LNCaP clone FGC (cell line): ENCODE measurements at regions not wholly inside any gene's neighbourhood (a gene's known extent, or its start where the extent isn't known, plus 50 kb on each side); places are given as distances from the start of the nearest gene placed in this dataset.

Source experiments
- DNase-seq: peaks from one replicate; pipeline ENCODE4 v3.0.0-alpha.2; 2011; ENCODE audit warnings: low read depth
- H3K4me3 ChIP-seq: 2 replicates; pipeline ENCODE4 v1.5.1; 2011; ENCODE audit warnings: mild to moderate bottlenecking, low read depth, low read length, control low read depth
- CTCF ChIP-seq: IDR thresholded peaks from 2 replicates; pipeline ENCODE4 v1.5.1; 2012; ENCODE audit warnings: mild to moderate bottlenecking; ENCODE audit not compliant: control insufficient read depth, insufficient read depth; ENCODE audit errors: extremely low read depth

- no peak for DNase-seq
- no peak for TF ChIP-seq CTCF
- H3K4me3 ChIP-seq: no peak overlapping the region
These were observed 235.9 kb downstream of the FOXL1 start for GRCh38 chr16:86814256-86814655.

- no peak for TF ChIP-seq CTCF
- no peak for DNase-seq
- no peak overlapping the region for H3K4me3 ChIP-seq
These were observed 238.7 kb downstream of the FOXL1 start for GRCh38 chr16:86816930-86817625.

GRCh38 chr16:86818671-86819532 lies 240.6 kb downstream of the FOXL1 start:
- DNase-seq: no peak
- no peak for TF ChIP-seq CTCF
- H3K4me3 ChIP-seq: no peak overlapping the region

- no peak overlapping the region for H3K4me3 ChIP-seq
- no peak for TF ChIP-seq CTCF
- DNase-seq: no peak
These were observed 241.2 kb downstream of the FOXL1 start for GRCh38 chr16:86819533-86819892.

GRCh38 chr16:86821895-86822294 lies 243.5 kb downstream of the FOXL1 start:
- no peak for TF ChIP-seq CTCF
- H3K4me3 ChIP-seq: no peak overlapping the region
- DNase-seq: no peak

GRCh38 chr16:86823125-86823524 lies 244.8 kb downstream of the FOXL1 start:
- H3K4me3 ChIP-seq: no peak overlapping the region
- TF ChIP-seq CTCF: no peak
- no peak for DNase-seq
